PC-3 (cell line): ENCODE measurements at regions not wholly inside any gene's neighbourhood (a gene's known extent, or its start where the extent isn't known, plus 50 kb on each side); places are given as distances from the start of the nearest gene placed in this dataset.

Experiments
- CTCF ChIP-seq: fragments of 300-600 bp; sonication (generic); conservative IDR thresholded peaks from 2 replicates; pipeline ENCODE4 v1.5.1; 2017; ENCODE audit warnings: antibody characterized with exemption, low read depth, mild to moderate bottlenecking, low read length
- EZH2 ChIP-seq: fragments of 300-600 bp; sonication (generic); IDR thresholded peaks from one replicate; pipeline ENCODE4 v1.6.1; 2017; ENCODE audit warnings: antibody characterized with exemption, mild to moderate bottlenecking, low read length; ENCODE audit not compliant: unreplicated experiment
- EZH2phosphoT487 ChIP-seq: fragments of 300-600 bp; sonication (generic); IDR thresholded peaks from 2 replicates; pipeline ENCODE4 v1.6.1; 2018; ENCODE audit warnings: mild to moderate bottlenecking, antibody characterized with exemption, low read length, borderline replicate concordance

DNA sequence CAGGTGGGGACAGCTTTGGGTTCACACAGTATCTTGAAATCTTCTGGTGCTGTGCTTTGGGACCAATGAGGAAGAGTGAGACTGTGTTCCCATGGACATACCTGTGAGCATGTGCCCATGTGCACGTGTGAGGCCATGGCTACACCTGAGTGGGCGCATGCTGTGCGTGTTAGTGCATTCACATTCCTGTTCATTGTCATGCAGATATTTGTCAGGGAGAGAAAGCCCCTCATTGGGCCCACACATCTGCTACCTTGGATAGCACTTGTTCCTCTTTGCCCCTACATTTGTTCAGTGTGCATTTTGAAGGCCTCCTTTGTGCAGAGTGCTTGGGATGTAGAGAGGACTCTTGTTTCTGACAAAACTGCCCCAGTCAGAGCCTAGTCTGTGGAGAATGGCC lies 154.3 kb upstream of the E2F8 start:
- TF ChIP-seq CTCF (no peak), EZH2phosphoT487 (no peak), EZH2 (no peak)
